ENCODE measurements at regions not wholly inside any gene's neighbourhood (a gene's known extent, or its start where the extent isn't known, plus 50 kb on each side); places are given as distances from the start of the nearest gene placed in this dataset.

DNA sequence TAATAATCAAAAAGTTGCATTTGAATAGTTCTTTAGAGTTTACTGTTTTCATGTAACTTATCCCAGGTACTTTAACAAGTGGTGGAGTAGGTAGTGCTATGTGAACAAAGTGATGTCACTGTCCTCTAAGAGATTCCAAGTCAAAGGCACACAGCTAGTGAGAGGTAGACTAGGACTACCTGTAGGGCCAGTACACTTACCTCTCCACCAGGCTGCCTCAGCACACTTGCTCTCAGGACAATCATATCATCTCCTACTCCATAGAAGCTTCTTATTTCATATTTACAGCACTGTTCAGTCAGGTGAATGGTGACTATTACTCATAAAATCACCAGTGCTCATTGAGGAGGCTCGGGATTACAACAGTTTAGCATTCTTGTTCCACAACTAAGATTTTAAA is 173.0 kb upstream of the EMCN start:
- Histone ChIP-seq H3K36me3 (ENCODE audit: control insufficient read depth, insufficient read depth, low read length) (no peaks in the 10 kb centered on the region), H3K27me3 (ENCODE audit: control insufficient read depth, insufficient read depth, low read length) (no peaks in the 10 kb centered on the region), H3K4me3 (ENCODE audit: low read depth, low read length) (no peak overlapping the region)
- TF ChIP-seq, protein P1, sequence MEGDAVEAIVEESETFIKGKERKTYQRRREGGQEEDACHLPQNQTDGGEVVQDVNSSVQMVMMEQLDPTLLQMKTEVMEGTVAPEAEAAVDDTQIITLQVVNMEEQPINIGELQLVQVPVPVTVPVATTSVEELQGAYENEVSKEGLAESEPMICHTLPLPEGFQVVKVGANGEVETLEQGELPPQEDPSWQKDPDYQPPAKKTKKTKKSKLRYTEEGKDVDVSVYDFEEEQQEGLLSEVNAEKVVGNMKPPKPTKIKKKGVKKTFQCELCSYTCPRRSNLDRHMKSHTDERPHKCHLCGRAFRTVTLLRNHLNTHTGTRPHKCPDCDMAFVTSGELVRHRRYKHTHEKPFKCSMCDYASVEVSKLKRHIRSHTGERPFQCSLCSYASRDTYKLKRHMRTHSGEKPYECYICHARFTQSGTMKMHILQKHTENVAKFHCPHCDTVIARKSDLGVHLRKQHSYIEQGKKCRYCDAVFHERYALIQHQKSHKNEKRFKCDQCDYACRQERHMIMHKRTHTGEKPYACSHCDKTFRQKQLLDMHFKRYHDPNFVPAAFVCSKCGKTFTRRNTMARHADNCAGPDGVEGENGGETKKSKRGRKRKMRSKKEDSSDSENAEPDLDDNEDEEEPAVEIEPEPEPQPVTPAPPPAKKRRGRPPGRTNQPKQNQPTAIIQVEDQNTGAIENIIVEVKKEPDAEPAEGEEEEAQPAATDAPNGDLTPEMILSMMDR (IDR thresholded peaks at IDR 0.05; ENCODE audit: insufficient read depth, low read length, poor library complexity, severe bottlenecking) = no peak
- DNase-seq (ENCODE audit: low read depth) = no peak

- no peak for DNase-seq (ENCODE audit: low read depth)
- H3K27me3 ChIP-seq (ENCODE audit: control insufficient read depth, insufficient read depth, low read length) = no peaks in the 10 kb centered on the region
- TF ChIP-seq, protein P1 (IDR thresholded peaks at IDR 0.05; ENCODE audit: insufficient read depth, low read length, poor library complexity, severe bottlenecking) = no peak
Observed at GRCh38 chr4:100688368-100688767, 170.5 kb upstream of the EMCN start.

DNA sequence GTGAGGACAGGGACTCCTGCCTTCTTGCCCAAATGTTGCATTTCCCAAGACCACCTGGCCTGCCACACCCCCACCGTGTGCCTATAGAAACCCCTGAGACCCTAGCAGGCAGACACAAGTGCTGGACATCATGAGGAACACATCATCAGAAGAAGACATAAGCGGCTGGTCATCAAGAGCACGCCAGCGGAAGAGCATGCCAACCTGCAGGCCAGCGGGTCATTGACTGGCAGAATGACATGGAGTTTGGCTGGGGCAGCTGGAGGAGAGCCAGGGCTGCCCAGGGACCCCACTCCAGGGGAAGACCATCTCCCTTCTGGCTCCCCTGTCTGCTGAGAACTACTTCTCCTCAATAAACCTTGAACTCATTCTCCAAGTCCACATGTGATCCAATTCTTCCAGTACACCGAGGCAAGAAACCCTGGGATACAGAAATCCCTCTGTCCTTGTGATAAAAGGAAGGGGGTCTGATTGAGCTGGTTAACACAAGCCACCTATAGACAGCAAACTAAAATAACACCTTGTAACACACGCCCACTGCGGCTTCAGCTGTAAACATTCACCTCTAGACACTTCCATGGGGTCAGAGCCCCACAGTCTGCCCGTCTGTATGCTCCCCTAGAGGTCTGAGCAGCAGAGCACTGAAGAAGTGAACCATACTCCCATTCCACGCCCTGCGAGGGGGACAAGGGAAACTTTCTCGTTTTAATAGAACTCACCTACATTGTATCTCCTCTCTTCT is 164.8 kb upstream of the EMCN start:
- TF ChIP-seq, protein P1 (IDR thresholded peaks at IDR 0.05; ENCODE audit: insufficient read depth, low read length, poor library complexity, severe bottlenecking) = no peak
- no peaks in the 10 kb centered on the region for H3K36me3 ChIP-seq (ENCODE audit: control insufficient read depth, insufficient read depth, low read length)

More at GRCh38 chr4:100688368-100688767, 170.5 kb upstream of the EMCN start:
- Histone ChIP-seq H3K36me3 (ENCODE audit: control insufficient read depth, insufficient read depth, low read length) (no peaks in the 10 kb centered on the region), H3K4me3 (ENCODE audit: low read depth, low read length) (no peak overlapping the region)

GRCh38 chr4:100681289-100681688 is 163.5 kb upstream of the EMCN start:
- no peak for DNase-seq (ENCODE audit: low read depth)
- TF ChIP-seq, protein P1 (IDR thresholded peaks at IDR 0.05; ENCODE audit: insufficient read depth, low read length, poor library complexity, severe bottlenecking) = no peak
- no peaks in the 10 kb centered on the region for H3K27me3 ChIP-seq (ENCODE audit: control insufficient read depth, insufficient read depth, low read length)

More for the DNA sequence above, 164.8 kb upstream of the EMCN start:
- no peaks in the 10 kb centered on the region for H3K27me3 ChIP-seq (ENCODE audit: control insufficient read depth, insufficient read depth, low read length)
- DNase-seq (ENCODE audit: low read depth) = no peak
- H3K4me3 ChIP-seq (ENCODE audit: low read depth, low read length) = no peak overlapping the region

DNA sequence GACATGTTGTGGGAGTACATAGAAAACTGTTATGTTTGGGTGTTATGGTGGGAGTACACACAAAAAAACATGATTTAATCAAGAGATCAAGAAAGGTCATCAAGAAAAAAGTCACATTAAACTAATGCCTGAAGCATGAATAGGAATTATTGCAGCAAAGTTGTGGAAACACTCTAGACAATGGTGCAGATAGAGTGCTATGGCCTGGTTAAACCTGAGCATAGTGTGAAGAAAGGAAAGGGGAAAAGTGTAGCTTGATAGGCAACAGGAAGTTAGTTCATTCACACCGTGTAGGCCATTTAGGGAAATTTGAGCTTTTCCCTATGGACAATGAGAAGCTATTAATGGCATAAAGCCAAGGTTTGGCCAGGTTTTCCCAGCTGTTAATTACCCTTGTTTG is 162.1 kb upstream of the EMCN start:
- Histone ChIP-seq H3K36me3 (ENCODE audit: control insufficient read depth, insufficient read depth, low read length) (no peaks in the 10 kb centered on the region), H3K27me3 (ENCODE audit: control insufficient read depth, insufficient read depth, low read length) (no peaks in the 10 kb centered on the region), H3K4me3 (ENCODE audit: low read depth, low read length) (no peak overlapping the region)
- TF ChIP-seq, protein P1 (IDR thresholded peaks at IDR 0.05; ENCODE audit: insufficient read depth, low read length, poor library complexity, severe bottlenecking) = no peak
- DNase-seq (ENCODE audit: low read depth) = no peak

More at GRCh38 chr4:100681289-100681688, 163.5 kb upstream of the EMCN start:
- Histone ChIP-seq H3K36me3 (ENCODE audit: control insufficient read depth, insufficient read depth, low read length) (no peaks in the 10 kb centered on the region), H3K4me3 (ENCODE audit: low read depth, low read length) (no peak overlapping the region)

- Histone ChIP-seq H3K36me3 (ENCODE audit: control insufficient read depth, insufficient read depth, low read length) (no peaks in the 10 kb centered on the region), H3K27me3 (ENCODE audit: control insufficient read depth, insufficient read depth, low read length) (no peaks in the 10 kb centered on the region), H3K4me3 (ENCODE audit: low read depth, low read length) (no peak overlapping the region)
- TF ChIP-seq, protein P1 (IDR thresholded peaks at IDR 0.05; ENCODE audit: insufficient read depth, low read length, poor library complexity, severe bottlenecking) = no peak
- DNase-seq (ENCODE audit: low read depth) = no peak
Observed at GRCh38 chr4:100674976-100675375, 157.2 kb upstream of the EMCN start.
